DND-41 (cell line): ENCODE measurements at regions not wholly inside any gene's neighbourhood (a gene's known extent, or its start where the extent isn't known, plus 50 kb on each side); places are given as distances from the start of the nearest gene placed in this dataset.
A peak's percentile ranks its signal among the peaks of the same experiment; 100 is the strongest.

Source experiments
- ATAC-seq: fragments of 200-7000 bp; cut with Tn5 transposase; 3 replicates; pipeline ENCODE4 v1.9.1; 2021; ENCODE audit warnings: low read depth; ENCODE audit not compliant: insufficient read depth
- DNase-seq: peaks from one replicate; pipeline ENCODE4 v3.0.0-alpha.2; 2020
- H2AFZ ChIP-seq: 2 replicates; pipeline ENCODE4 v1.6.0; 2012; ENCODE audit warnings: low read depth, low read length
- H3K27ac ChIP-seq: 2 replicates; pipeline ENCODE4 v1.5.1; 2012; ENCODE audit warnings: low read length, inconsistent platforms
- H3K27me3 ChIP-seq: fragments of 200-600 bp; sonication (generic); 2 replicates; pipeline ENCODE4 v1.6.0; 2012; ENCODE audit warnings: low read length, mild to moderate bottlenecking, inconsistent platforms; ENCODE audit not compliant: insufficient read depth, poor library complexity
- H3K36me3 ChIP-seq: 2 replicates; pipeline ENCODE4 v1.5.1; 2012; ENCODE audit warnings: low read length, inconsistent platforms; ENCODE audit not compliant: insufficient read depth
- H3K4me1 ChIP-seq: 2 replicates; pipeline ENCODE4 v1.5.1; 2012; ENCODE audit warnings: mild to moderate bottlenecking, low read length; ENCODE audit not compliant: insufficient read depth
- H3K4me2 ChIP-seq: 2 replicates; pipeline ENCODE4 v1.6.0; 2012; ENCODE audit warnings: mild to moderate bottlenecking, moderate library complexity, low read length, inconsistent platforms; ENCODE audit not compliant: insufficient read depth
- H3K4me3 ChIP-seq, 2 experiments: fragments of 200-600 bp in 1 of 2; shearing (Covaris generic) in 1 of 2; 2 replicates each; pipeline ENCODE4 v1.5.1; 2012 to 2016; ENCODE audit warnings: inconsistent platforms in 2 of 2, low read length in 2 of 2, mild to moderate bottlenecking in 2 of 2, low read depth in 1 of 2, moderate library complexity in 1 of 2
- H3K79me2 ChIP-seq: 2 replicates; pipeline ENCODE4 v1.6.0; 2012; ENCODE audit warnings: low read length, inconsistent platforms; ENCODE audit not compliant: insufficient read depth
- H3K9ac ChIP-seq: 2 replicates; pipeline ENCODE4 v1.6.0; 2012; ENCODE audit warnings: low read depth, mild to moderate bottlenecking, inconsistent platforms, low read length, moderate library complexity
- H3K9me3 ChIP-seq: 2 replicates; pipeline ENCODE4 v1.5.1; 2012; ENCODE audit warnings: low read length, moderate library complexity, mild to moderate bottlenecking, inconsistent platforms; ENCODE audit not compliant: insufficient read depth, severe bottlenecking
- H4K20me1 ChIP-seq: 2 replicates; pipeline ENCODE4 v1.6.0; 2012; ENCODE audit warnings: low read length; ENCODE audit not compliant: insufficient read depth
- CTCF ChIP-seq: IDR thresholded peaks from 2 replicates; pipeline ENCODE4 v1.5.1; 2012; ENCODE audit warnings: borderline replicate concordance, low read length, moderate library complexity, mild to moderate bottlenecking; ENCODE audit not compliant: poor library complexity, severe bottlenecking; ENCODE audit errors: extremely low read depth
- EZH2 ChIP-seq: IDR thresholded peaks from 3 replicates; pipeline ENCODE4 v1.6.1; 2012; ENCODE audit warnings: borderline replicate concordance, low read depth, mild to moderate bottlenecking, moderate library complexity, low read length, inconsistent platforms; ENCODE audit not compliant: severe bottlenecking

DNA sequence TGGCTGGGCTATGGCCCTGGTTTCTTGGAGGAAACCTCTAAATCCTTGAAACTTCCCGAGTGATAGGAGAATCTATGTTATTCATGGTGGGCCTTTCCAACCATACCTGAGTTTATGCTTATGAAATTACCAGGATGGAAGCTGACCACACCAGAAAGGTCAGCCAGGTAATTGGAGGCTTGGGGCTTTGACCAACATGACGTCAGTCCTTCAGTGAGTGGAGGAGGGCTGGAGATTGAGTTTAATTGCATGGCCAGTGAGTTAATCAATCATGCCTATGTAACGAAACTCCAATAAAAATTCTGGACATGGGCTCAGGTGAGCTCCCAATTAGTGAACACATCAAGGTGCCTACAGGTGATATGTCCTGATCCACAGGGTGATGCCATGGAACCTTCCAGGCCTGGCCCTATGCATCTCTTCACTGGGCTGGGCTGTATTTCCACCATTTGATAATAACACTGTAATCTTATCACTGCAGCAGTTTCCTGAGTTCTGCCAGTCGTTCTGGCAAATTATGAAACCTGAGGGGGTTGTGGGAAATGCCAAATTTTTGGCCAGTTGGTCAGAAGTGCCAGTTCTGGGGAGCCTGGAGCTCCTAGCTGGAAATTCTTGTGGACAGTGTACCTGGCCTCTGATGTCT is 106.5 kb downstream of the CDH26 start:
- no peak overlapping the region for H3K4me2 ChIP-seq
- H3K4me3 ChIP-seq = no peak overlapping the region
- TF ChIP-seq EZH2 = no peak
- TF ChIP-seq CTCF = no peak
- peak overlapping the region; percentile 62 for H3K27ac ChIP-seq
- peaks cover 100% of the 10 kb centered on the region for H3K79me2 ChIP-seq
- H3K9me3 ChIP-seq = no peaks in the 10 kb centered on the region
- peaks cover 61% of the 10 kb centered on the region for H3K4me1 ChIP-seq
- H2AFZ ChIP-seq = no peak overlapping the region
- peaks cover 93% of the 10 kb centered on the region for H3K36me3 ChIP-seq
- H4K20me1 ChIP-seq = peaks cover 100% of the 10 kb centered on the region
- ATAC-seq (no peak), DNase-seq (no peak)
- H3K9ac ChIP-seq = no peak overlapping the region
- H3K27me3 ChIP-seq = no peaks in the 10 kb centered on the region

GRCh38 chr20:60065741-60066437 is 107.7 kb downstream of the CDH26 start:
- no peak overlapping the region for H3K4me2 ChIP-seq
- no peak overlapping the region for H2AFZ ChIP-seq
- ATAC-seq (no peak), DNase-seq (no peak)
- no peaks in the 10 kb centered on the region for H3K27me3 ChIP-seq
- H4K20me1 ChIP-seq = peaks cover 98% of the 10 kb centered on the region
- peak overlapping the region; percentile 62 for H3K27ac ChIP-seq
- H3K36me3 ChIP-seq = peaks cover 93% of the 10 kb centered on the region
- no peak overlapping the region for H3K9ac ChIP-seq
- no peak overlapping the region for H3K4me3 ChIP-seq
- no peak for TF ChIP-seq CTCF
- TF ChIP-seq EZH2 = no peak
- peaks cover 48% of the 10 kb centered on the region for H3K4me1 ChIP-seq
- peaks cover 100% of the 10 kb centered on the region for H3K79me2 ChIP-seq
- H3K9me3 ChIP-seq = no peaks in the 10 kb centered on the region

DNA sequence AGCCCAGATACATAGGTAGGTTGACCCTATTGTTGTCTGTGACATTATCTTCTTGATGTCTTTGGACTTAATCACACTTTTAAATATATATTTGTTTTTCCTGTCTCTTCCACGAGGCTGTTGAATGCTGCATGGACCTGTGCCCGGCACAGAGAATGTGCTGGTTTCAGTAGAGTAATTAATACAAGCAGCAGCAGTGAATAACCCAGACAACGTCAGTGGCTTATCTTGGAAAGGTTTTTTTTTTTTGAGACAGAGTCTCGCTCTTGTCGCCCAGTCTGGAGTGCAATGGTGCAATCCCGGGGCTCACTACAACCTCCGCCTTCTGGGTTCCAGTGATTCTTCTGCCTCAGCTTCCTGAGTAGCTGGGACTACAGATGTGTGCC is 108.2 kb downstream of the CDH26 start:
- no peak for ATAC-seq
- peaks cover 93% of the 10 kb centered on the region for H3K36me3 ChIP-seq
- H3K9me3 ChIP-seq = no peaks in the 10 kb centered on the region
- no peak for TF ChIP-seq EZH2
- TF ChIP-seq CTCF = no peak
- no peak overlapping the region for H3K4me3 ChIP-seq
- no peak overlapping the region; the same call in 1 of the 2 replicates for H3K27ac ChIP-seq
- peaks cover 97% of the 10 kb centered on the region for H4K20me1 ChIP-seq
- H3K27me3 ChIP-seq = no peaks in the 10 kb centered on the region
- H3K4me1 ChIP-seq = peaks cover 43% of the 10 kb centered on the region
- H3K9ac ChIP-seq = no peak overlapping the region
- peaks cover 100% of the 10 kb centered on the region for H3K79me2 ChIP-seq
- no peak overlapping the region for H3K4me2 ChIP-seq
- DNase-seq = no peak
- no peak overlapping the region for H2AFZ ChIP-seq
